ENCODE measurements at regions not wholly inside any gene's neighbourhood (a gene's known extent, or its start where the extent isn't known, plus 50 kb on each side); places are given as distances from the start of the nearest gene placed in this dataset.

- DNase-seq = no peak
These were observed 268.1 kb downstream of the DKK2 start for GRCh38 chr4:106767991-106768390.

GRCh38 chr4:106766519-106766918, 269.6 kb downstream of the DKK2 start:
- DNase-seq = no peak

- no peak for DNase-seq
These were observed 271.3 kb downstream of the DKK2 start for GRCh38 chr4:106764774-106765173.

GRCh38 chr4:106762666-106763443, 273.3 kb downstream of the DKK2 start:
- DNase-seq = peak; percentile 71

- DNase-seq = no peak
These were observed 282.7 kb downstream of the DKK2 start for GRCh38 chr4:106753426-106753825.

GRCh38 chr4:106746451-106746850, 289.7 kb downstream of the DKK2 start:
- DNase-seq = no peak

GRCh38 chr4:106738121-106738520, 298.0 kb downstream of the DKK2 start:
- DNase-seq = no peak

- no peak for DNase-seq
These were observed 317.6 kb downstream of the DKK2 start for GRCh38 chr4:106718548-106718947.

GRCh38 chr4:106717091-106717490, 319.0 kb downstream of the DKK2 start:
- peak; percentile 28 for DNase-seq

- DNase-seq = no peak
These were observed 320.3 kb downstream of the DKK2 start for GRCh38 chr4:106715825-106716224.

GRCh38 chr4:106708464-106708816, 327.7 kb downstream of the DKK2 start:
- DNase-seq = no peak

GRCh38 chr4:106707776-106708463, 328.2 kb downstream of the DKK2 start:
- DNase-seq = no peak

GRCh38 chr4:106704253-106704870, 331.8 kb downstream of the DKK2 start:
- no peak for DNase-seq

- DNase-seq = no peak
These were observed 331.7 kb upstream of the GIMD1 start for GRCh38 chr4:106700321-106700720.

- no peak for DNase-seq
These were observed 330.1 kb upstream of the GIMD1 start for GRCh38 chr4:106698621-106699195.

- DNase-seq = peak; percentile 66
These were observed 327.1 kb upstream of the GIMD1 start for GRCh38 chr4:106695501-106696262.

- no peak for DNase-seq
These were observed 325.7 kb upstream of the GIMD1 start for GRCh38 chr4:106694232-106694631.

GRCh38 chr4:106691749-106692148, 323.2 kb upstream of the GIMD1 start:
- DNase-seq = no peak

- no peak for DNase-seq
These were observed 321.9 kb upstream of the GIMD1 start for GRCh38 chr4:106690487-106690886.

GRCh38 chr4:106687026-106687425, 318.4 kb upstream of the GIMD1 start:
- DNase-seq = no peak

GRCh38 chr4:106681381-106681921, 312.9 kb upstream of the GIMD1 start:
- no peak for DNase-seq

- no peak for DNase-seq
These were observed 310.5 kb upstream of the GIMD1 start for GRCh38 chr4:106679063-106679462.

Measured in muscle of arm (tissue), 1 donor.